ENCODE measurements at regions not wholly inside any gene's neighbourhood (a gene's known extent, or its start where the extent isn't known, plus 50 kb on each side); places are given as distances from the start of the nearest gene placed in this dataset.
"Not testable (repeated sequence)": the region's sequence is repeated elsewhere in the genome, so short reads cannot be mapped to it uniquely, and the experiment has no call there.

DNA sequence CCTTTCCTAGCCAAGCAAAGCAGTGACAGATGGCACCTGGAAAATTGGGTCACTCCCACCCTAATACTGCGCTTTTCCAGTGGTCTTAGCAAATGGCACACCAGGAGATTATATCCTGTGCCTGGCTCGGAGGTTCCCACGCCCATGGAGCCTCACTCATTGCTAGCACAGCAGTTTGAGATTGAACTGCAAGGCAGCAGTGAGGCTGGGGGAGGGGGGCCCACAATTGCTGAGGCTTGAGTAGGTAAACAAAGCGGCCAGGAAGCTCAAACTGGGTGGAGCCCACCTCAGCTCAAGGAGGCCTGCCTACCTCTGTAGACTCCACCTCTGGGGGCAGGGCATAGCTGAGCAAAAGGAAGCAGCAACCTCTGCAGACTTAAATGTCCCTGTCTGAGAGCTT, 635.0 kb downstream of the C12orf50 start:
- DNase-seq: not testable (repeated sequence)

DNA sequence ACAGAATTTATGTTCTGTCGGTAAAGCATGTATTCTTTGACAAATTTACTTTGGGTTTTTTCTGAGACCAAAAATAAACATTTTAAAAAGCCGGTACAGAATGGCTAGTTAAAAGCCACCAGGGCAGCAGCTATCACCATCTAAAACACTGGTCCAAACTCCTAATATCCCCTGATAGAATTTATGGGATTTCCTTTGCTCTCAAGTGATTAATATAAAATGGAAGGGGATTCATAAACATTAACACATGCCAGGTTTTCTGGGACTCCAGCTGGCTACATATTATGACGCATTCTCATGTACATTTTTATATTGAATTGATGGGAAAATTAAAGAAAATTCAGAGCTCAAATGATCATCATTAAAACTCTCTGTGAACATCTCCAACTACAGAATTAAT, 640.8 kb downstream of the C12orf50 start:
- DNase-seq: no peak

DNA sequence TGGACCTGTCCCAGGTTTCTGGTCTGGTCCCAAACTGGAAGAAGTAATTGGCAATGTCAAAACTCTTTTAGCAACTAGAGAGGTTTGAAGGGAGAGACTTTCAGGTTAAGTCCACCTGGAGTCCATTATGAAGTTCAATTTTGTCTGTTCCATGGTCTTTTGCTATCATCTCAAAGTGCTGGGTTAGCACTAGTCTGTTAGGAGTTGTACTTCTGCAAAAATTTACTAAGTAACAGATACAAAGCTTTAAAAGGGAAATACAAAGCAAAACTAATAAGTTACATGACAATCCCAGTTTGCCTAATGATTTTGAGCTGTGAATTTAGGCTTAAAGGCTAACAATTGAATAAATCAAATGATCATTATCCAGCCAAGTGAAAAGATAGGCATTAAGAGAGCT, 643.9 kb downstream of the C12orf50 start:
- DNase-seq: no peak

DNA sequence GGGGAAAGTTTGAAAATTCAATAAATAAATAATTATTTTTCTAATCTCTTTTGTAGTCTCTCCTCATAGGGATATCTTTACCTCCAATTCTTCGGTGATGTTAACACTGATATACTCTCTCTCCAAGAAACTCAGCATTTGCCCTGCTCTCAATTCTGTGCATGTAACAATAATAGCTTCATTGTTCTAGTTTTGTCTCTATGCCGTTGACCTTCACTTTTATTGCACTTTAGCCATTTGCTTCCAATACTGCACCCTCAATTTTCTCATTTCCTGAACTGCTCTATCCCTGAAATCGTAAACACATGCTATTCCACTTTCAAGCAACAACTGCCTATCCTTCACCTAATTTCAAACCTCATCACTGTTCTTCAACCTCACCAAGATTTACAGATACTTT, 645.0 kb downstream of the C12orf50 start:
- DNase-seq: no peak

DNA sequence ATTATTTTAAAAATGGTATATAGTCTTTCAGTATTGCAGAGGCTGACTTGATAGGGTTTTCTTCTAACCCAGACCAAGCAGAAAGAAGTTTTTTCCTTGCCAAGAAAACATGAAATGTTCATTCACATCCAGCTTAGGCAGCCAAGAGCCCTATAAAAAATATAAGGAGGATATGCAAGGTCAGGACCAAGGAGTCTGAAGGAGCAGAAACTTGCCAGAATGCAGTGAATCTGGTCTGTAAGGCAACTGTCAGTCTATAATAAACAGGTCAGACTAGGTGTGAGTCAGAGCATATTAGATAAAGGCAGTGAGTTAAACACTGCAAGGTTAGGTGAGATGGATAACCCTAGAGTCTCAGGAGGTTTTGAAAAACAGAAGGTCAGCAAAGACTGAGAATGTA, 645.5 kb downstream of the C12orf50 start:
- DNase-seq: peak; percentile 37

DNA sequence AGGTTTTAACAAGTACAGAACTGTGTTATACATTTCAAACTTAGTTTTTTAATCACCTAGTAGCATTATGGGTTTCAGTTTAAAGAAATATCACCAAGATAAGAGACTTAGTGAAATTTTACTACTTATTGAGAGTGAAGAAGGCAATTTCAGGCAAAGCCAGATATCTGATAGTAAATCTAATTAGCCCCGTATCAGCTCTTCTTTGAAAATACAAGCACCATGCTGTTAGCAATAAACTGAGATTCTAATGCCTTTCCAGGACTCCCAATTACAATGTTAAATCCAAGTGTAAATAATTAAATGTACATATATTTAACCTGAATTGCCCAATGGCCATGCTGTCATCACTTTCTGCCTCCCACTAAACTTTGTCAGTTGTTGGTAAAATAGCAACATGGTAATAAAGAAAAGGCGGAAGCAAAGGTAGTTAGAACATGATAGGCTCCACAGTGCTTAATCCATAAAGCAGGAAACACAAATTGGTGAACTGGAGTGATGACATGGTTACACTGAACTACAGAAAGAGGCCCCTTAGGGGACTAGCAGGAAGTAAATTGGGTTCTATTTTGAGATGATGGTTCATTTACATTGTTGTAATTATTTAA, 646.1 kb downstream of the C12orf50 start:
- no peak for DNase-seq

DNA sequence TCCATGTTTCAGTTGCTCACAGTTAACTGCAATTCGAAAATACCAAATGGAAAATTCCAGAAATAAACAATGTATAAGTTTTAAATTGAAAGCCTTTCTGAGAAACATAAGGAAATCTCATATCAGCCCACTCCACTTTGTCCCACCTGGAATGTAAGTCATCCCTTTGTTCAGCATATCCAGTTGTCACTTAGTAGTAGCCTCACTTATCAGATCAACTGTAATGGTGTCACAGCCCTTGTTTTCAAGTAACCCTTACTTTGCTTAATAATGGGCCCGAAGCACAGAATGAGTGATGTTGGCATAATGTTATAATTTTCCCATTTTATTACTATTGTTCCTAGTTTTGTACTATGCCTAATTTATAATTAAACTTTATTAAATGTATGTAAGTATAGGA, 646.8 kb downstream of the C12orf50 start:
- no peak for DNase-seq

DNA sequence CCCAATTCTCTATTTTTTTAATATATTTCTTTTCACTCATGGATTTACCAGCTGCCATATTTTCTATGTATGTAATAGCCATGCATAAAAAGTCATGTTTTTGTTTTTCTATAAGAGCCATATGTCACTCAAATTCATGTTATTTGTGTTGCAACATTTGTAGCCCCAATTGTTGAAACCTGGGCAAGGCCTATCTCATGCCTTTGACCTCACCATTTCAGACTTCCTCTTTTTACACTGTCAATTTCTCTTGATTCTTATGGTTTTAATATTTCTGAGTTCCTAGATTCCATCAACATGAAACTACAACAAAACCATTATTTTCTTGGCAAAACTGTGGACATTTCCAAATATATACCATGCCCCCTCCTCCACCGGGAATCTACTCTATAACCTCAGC, 647.5 kb downstream of the C12orf50 start:
- DNase-seq: no peak

DNA sequence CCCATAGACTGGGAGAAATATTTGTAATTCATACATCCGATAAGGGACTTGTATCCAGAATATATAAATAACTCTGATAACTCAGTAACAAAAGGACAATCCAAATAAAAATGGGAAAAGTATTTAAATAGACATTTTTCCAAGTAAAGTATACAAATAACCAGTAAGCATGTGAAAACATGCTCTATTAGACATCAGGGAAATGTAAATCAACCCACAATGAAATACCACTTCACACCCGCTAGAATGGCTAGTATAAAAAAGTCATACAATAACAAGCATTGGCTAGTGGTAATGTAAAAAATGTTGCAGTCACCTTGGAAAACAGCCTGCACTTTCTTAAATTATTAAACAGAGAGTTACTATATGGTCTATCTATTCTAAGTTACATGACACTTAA, 650.7 kb downstream of the C12orf50 start:
- DNase-seq: no peak

DNA sequence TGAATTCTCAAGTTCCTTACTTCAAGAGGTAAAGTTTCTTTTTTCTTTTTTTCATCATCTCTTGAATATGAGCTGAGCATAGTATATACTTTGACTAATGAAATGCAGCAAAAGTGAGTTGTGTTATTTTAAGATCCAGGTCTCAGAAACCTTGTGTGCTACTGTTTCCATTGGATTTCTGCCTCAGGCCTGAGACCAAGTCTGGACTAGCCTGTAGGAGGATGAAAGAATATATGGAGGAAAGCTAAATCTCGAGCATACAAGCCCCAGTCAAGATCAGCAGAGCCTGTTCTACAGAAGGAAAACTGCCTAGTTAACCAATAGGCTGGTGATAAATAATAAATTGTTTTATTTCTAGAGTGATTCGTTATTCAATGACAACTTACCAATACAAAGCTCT, 652.5 kb downstream of the C12orf50 start:
- no peak for DNase-seq

DNA sequence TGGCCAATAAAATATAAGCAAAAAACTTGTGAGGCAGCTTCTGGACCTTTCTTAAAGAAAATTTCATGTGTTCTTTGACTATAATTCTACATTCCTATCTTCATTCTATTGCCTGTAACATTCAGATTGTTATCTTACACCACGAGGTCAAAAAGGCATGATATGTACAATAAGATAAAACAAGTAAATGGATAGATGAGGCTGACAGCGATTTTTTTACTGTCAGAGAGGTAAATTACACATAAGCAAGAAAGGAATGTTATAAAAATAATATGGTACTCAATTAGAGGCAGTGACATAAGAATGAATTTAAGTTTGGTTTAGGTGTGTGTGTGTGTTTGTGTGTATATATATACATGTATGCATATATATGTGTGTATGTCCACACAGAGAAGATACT, 660.0 kb downstream of the C12orf50 start:
- no peak for DNase-seq

DNA sequence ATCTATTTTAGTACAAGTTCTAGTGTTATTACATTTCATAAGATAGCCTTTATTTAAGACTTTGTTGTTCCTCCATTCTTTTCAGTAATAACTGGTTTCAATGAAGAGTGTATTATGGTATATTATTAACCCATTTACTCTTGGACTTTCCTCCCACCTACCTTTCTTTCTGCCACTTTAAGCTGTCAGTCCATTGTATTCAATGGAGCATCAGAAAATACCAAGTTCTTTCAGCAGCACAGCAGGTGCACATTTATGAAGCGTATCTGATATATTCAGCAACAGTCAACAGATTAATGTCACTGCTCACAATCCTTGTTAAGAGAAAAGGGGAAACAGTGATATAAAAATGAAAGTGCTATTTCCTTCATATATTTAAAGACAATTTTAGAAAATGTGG, 660.9 kb downstream of the C12orf50 start:
- no peak for DNase-seq

DNA sequence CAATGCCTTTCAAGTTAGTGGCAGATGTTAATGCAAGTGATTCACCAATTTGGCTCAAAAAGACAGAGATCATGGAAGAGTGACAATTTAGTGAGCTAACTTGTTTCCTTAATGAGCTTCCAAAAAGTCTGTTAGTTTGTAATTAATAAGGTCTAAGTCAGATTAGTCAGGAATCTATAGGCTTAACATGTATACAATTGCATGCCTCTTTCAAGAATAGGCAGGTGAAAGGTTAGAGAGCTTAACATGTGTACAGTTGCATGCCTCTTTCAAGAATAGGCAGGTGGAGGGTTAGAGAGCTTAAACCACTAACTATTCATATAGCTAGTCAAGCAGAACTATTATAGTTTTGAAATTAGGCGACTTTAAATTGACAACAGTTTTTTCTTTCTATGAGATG, 663.8 kb downstream of the C12orf50 start:
- no peak for DNase-seq

DNA sequence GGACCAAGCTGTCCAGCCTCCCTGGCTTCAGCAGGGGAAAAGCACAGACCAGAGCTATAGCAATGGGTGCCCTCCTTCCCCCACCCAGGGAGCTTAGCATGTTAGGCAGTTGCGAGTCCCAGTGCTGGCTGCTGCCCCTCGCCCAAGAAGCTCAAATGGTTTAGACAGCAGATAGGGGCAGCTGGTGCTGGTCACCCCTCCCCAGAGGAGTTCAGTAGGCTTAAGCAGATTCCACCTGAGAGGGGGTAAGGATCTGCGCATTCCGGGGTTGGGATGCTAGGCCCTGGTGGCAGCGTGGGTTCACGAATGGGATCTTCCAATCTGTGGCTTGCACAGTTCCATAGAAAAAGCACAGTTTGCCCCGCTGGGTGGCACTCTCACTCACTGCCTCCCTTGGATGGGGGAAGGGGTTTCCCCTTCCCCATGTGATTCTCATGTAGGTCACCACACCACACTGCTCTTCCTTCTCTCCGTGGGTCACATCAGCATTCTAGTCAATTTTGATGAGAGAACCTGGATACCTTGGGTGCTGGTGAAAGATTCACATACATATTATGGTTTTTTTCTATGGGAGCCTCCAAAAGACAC, 665.6 kb downstream of the C12orf50 start:
- no peak for DNase-seq

DNA sequence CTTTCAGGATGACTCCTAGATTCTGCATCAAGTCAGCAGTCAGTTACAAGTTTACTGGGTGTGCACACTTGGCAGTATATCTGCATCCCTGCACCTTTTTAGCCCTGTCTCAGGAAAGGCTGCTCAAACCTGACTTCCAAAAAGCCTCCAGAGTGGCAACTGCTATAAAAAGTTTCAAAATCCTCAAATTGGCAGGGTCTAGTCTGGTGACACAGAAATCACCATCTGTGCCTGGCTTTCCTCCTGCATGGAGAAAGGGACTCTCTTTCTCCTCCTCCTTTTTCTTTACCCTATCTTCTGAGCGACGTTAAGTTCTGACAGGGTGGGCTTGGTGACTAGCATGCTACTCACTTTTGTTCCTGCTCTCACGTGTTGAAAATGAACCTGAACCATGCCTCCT, 679.5 kb downstream of the C12orf50 start:
- DNase-seq: no peak

DNA sequence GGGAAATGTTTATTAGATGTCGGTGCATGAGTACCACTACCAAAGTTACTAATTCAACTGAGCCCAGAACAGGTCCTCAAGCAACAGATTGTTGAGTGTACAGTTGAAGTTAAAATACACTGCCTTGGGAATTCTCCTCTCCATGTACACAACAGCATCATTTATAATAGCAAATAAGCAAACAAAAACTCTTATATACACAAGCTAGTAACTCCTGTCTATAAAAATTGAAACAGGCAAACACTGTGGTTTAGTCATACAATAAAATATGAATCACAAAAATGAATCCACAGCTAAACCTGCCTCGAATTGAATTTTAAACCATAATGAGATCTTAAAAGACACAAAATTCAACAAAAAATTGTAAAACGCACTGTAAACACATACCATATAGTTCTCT, 681.1 kb downstream of the C12orf50 start:
- no peak for DNase-seq

DNA sequence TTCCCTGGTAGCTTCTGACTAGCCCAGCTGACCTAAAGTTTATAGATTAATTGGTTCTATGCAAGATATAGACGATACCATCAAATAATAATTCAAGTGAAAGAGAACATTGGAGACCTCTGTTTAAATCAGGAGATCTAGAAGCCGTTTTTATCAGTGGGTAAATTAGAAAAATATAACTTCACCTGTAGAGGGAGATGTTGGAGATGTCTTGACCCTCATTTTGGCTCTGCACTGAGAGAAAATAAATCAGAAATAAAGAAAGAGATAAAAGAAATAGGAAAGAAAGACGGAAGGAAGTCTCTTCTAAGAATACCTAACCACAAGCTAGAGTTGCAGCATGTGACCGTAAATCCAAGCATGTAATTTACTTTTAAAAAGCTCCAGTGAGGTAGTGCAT, 684.5 kb downstream of the C12orf50 start:
- DNase-seq: no peak

DNA sequence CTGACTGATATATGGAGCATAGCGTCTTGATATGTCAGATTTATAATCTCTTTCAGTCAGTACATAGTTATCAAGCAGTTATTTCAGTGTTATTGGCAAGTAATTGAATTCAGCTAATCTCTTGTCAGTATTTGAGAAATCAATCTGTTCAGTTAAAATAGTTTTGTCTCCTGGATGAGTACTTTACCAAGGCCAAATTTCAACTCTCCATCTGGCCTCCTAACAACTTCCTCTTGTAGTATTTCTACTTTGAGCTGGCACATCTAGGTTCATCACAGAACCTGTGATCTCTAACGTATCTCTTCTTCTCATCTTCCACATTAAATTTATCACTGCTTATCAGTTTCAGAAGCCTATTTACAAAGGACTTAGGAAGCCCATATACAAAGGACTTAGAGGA, 690.5 kb downstream of the C12orf50 start:
- DNase-seq: no peak

DNA sequence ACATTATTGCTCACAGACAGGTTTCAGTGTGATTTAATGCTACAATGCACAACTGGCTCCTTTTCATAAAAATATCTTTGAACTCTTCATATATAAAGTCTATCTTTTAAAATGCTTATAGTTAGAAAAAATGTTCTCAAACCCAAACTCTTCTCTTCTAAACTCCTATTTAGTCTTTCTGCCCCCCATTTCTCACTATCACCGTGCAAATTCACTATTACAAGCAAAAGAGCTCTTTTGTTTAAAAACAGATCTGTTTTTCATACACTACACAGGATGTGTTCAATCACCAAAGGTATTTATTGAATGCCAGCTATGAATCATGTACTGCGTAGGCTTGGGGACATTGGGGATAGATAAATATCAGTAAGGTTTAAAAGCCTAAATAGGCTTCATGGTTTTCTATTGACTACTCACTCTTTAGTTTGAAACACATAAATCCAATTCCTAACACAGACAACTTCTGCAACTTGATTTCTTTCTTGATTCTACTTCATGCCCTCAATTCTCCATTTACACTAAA, 692.3 kb downstream of the C12orf50 start:
- DNase-seq: no peak

DNA sequence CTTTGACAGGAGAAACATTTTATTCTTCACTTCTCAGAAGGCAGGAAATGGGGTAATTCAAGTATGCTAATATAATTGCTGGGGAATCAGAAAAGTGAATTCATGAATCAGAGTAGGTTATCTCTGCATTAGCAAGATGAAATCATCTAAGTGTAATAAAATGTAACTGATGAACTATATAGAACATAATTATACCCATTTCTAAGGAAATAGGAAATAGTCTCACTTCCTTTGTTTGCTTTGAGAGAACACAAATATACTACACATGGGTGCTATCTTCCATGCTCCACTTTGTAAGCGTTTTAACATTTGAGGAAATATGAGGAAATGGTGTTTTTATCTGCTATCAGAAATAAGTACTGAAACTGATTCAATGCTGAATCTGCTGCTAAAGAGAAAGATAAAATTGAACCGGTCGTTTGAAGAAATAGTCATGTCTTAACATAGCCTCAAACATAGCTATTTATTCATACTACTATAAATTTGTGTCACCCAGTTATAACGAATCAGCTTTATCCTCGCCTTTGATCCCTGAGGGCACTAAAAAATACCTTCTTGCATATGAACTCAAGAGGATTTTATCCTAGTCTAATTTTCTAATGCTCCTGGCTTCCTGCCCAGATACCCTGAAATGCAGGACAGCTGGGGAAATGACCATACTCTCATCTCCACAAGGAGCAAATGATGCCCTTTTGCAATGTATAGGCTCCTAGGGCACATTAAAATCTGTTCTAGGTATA, 696.0 kb downstream of the C12orf50 start:
- DNase-seq: no peak

DNA sequence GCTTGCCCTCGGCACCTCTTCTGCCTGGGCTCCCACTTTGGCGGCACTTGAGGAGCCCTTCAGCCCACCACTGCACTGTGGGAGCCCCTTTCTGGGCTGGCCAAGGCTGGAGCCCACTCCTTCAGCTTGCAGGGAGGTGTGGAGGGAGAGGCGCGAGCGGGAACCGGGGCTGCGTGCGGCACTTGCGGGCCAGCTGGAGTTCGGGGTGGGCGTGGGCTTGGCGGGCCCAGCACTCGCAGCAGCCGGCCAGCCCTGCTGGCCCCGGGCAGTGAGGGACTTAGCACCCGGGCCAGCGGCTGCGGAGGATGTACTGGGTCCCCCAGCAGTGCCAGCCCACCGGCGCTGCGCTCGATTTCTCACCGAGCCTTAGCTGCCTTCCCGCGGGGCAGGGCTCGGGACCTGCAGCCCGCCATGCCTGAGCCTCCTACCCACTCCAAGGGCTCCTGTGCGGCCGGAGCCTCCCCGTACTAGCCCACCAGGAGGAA, 699.1 kb downstream of the C12orf50 start:
- not testable (repeated sequence) for DNase-seq

DNA sequence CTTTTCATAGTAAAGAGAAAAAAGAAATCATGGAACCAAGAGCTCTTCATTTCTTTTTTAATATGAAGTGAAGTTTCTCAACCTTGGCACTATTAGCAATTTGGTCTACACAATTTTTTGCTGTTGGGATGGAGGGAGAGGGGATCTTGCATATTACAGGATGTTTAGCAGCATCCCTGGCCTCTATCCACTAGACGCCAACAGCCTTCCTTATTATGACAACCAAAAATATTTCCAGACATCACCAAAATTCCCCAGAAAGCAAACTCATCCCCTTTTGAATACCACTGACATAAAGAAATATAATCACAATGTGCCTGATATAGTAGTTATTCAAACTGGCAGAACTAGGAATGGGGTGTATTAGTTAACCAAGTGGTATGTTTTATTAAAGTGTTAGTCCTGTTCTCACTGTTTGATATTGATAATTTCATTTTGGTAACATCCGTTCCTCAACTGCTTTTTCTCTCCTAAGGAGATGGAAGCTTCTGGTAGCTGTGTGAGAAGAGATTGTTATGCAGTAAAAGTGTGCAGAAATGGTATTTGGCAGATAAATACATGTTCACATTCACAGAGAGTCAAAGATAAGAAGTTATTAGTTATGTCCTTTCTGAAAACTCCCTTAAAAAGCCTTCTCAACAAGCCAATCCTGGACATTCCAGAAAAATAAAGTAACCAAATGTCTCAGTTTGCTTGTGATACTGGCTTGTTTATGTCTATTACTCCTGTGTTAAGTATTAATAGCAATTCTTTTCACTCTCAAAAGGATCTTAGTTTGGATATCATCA, 699.9 kb downstream of the C12orf50 start:
- no peak for DNase-seq

DNA sequence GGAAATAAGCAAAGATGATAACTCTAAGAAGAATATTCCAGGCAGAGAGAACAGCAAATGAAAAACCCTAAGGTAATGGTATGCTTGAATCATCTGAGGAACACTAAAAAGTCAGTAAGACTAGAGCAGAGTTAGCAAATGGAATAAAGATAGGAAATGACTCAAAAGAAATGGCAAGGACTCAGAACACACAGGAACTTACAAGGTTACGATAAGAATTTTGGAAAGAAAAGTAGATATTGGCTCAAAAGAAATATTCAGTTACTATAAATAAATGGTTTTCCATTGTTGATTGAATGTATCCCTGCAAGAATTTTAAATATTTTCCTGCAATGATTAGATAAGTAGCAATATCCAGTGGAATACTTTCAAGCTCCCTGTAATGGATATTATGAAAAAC, 705.8 kb downstream of the C12orf50 start:
- DNase-seq: peak; percentile 1

All from kidney glomerular epithelial cell (primary cell).